SJCRH30 (cell line): ENCODE measurements at regions not wholly inside any gene's neighbourhood (a gene's known extent, or its start where the extent isn't known, plus 50 kb on each side); places are given as distances from the start of the nearest gene placed in this dataset.

Source experiments
- DNase-seq, 2 experiments: peaks; one replicate each; pipeline ENCODE4 v3.0.0-alpha.2; 2015 to 2020
- H3K27ac ChIP-seq: fragments of 250-450 bp; sonication (Bioruptor Pico); 2 replicates; pipeline ENCODE4 v1.5.1; 2020; ENCODE audit warnings: mild to moderate bottlenecking, moderate library complexity
- H3K27me3 ChIP-seq: fragments of 250-450 bp; sonication (Bioruptor Pico); 2 replicates; pipeline ENCODE4 v1.5.1; 2020; ENCODE audit warnings: mild to moderate bottlenecking, moderate library complexity
- H3K36me3 ChIP-seq: fragments of 250-450 bp; sonication (Bioruptor Pico); 2 replicates; pipeline ENCODE4 v1.5.1; 2020; ENCODE audit warnings: mild to moderate bottlenecking, moderate library complexity
- H3K4me1 ChIP-seq: fragments of 250-450 bp; sonication (Bioruptor Pico); 2 replicates; pipeline ENCODE4 v1.5.1; 2020; ENCODE audit warnings: mild to moderate bottlenecking, moderate library complexity
- H3K4me3 ChIP-seq: fragments of 250-450 bp; sonication (Bioruptor Pico); 2 replicates; pipeline ENCODE4 v1.5.1; 2020; ENCODE audit warnings: mild to moderate bottlenecking, moderate library complexity
- H3K9me3 ChIP-seq: fragments of 250-450 bp; sonication (Bioruptor Pico); replicated peaks from 2 replicates; pipeline ENCODE4 v1.5.1; 2020; ENCODE audit warnings: mild to moderate bottlenecking, moderate library complexity

- H3K27ac ChIP-seq, result no peak overlapping the region
- no peak for DNase-seq
- no peaks in the 10 kb centered on the region for H3K4me1 ChIP-seq
- no peaks in the 10 kb centered on the region for H3K9me3 ChIP-seq
- no peak overlapping the region for H3K4me3 ChIP-seq
- H3K27me3 ChIP-seq, result peaks cover 22% of the 10 kb centered on the region
- no peaks in the 10 kb centered on the region for H3K36me3 ChIP-seq
These were observed 504.6 kb downstream of the BRD1 start for GRCh38 chr22:49322861-49323622.

GRCh38 chr22:49322231-49322630, 505.4 kb downstream of the BRD1 start:
- no peaks in the 10 kb centered on the region for H3K36me3 ChIP-seq
- no peak overlapping the region for H3K27ac ChIP-seq
- peaks cover 22% of the 10 kb centered on the region for H3K27me3 ChIP-seq
- no peaks in the 10 kb centered on the region for H3K9me3 ChIP-seq
- H3K4me1 ChIP-seq, result no peaks in the 10 kb centered on the region
- DNase-seq, result no peak
- no peak overlapping the region for H3K4me3 ChIP-seq

- peaks cover 22% of the 10 kb centered on the region for H3K27me3 ChIP-seq
These were observed 506.1 kb downstream of the BRD1 start for GRCh38 chr22:49321477-49322055.

GRCh38 chr22:49320714-49321476, 506.8 kb downstream of the BRD1 start:
- Histone ChIP-seq H3K4me1 (no peaks in the 10 kb centered on the region), H3K36me3 (no peaks in the 10 kb centered on the region), H3K4me3 (no peak overlapping the region), H3K27ac (no peak overlapping the region), H3K9me3 (no peaks in the 10 kb centered on the region), H3K27me3 (peaks cover 22% of the 10 kb centered on the region)
- DNase-seq, result no peak

More at GRCh38 chr22:49321477-49322055, 506.1 kb downstream of the BRD1 start:
- Histone ChIP-seq H3K36me3 (no peaks in the 10 kb centered on the region), H3K27ac (no peak overlapping the region), H3K9me3 (no peaks in the 10 kb centered on the region), H3K4me1 (no peaks in the 10 kb centered on the region), H3K4me3 (no peak overlapping the region)
- DNase-seq, result no peak

- Histone ChIP-seq H3K27me3 (peaks cover 15% of the 10 kb centered on the region), H3K9me3 (no peaks in the 10 kb centered on the region), H3K36me3 (no peaks in the 10 kb centered on the region), H3K27ac (no peak overlapping the region), H3K4me3 (no peak overlapping the region), H3K4me1 (no peaks in the 10 kb centered on the region)
- no peak for DNase-seq
These were observed 510.3 kb downstream of the BRD1 start for GRCh38 chr22:49317369-49317768.

- Histone ChIP-seq H3K4me1 (no peaks in the 10 kb centered on the region), H3K4me3 (no peak overlapping the region), H3K27me3 (peaks cover 32% of the 10 kb centered on the region), H3K27ac (no peak overlapping the region), H3K36me3 (no peaks in the 10 kb centered on the region), H3K9me3 (no peaks in the 10 kb centered on the region)
- DNase-seq, result no peak
These were observed 515.1 kb downstream of the BRD1 start for GRCh38 chr22:49312601-49313000.

GRCh38 chr22:49310354-49310753, 517.3 kb downstream of the BRD1 start:
- Histone ChIP-seq H3K27me3 (peaks cover 49% of the 10 kb centered on the region), H3K36me3 (no peaks in the 10 kb centered on the region), H3K4me1 (no peaks in the 10 kb centered on the region), H3K9me3 (no peaks in the 10 kb centered on the region), H3K27ac (no peak overlapping the region), H3K4me3 (no peak overlapping the region)
- DNase-seq, result no peak

GRCh38 chr22:49308300-49308699, 519.4 kb downstream of the BRD1 start:
- Histone ChIP-seq H3K27me3 (peaks cover 64% of the 10 kb centered on the region), H3K4me1 (no peaks in the 10 kb centered on the region), H3K9me3 (no peaks in the 10 kb centered on the region), H3K27ac (no peak overlapping the region), H3K36me3 (no peaks in the 10 kb centered on the region), H3K4me3 (no peak overlapping the region)
- no peak for DNase-seq

- Histone ChIP-seq H3K27me3 (peaks cover 69% of the 10 kb centered on the region), H3K27ac (no peak overlapping the region), H3K4me1 (no peaks in the 10 kb centered on the region), H3K9me3 (no peaks in the 10 kb centered on the region), H3K36me3 (no peaks in the 10 kb centered on the region), H3K4me3 (no peak overlapping the region)
- DNase-seq, result no peak
These were observed 519.8 kb downstream of the BRD1 start for GRCh38 chr22:49307870-49308269.

GRCh38 chr22:49307481-49307830, 520.2 kb downstream of the BRD1 start:
- DNase-seq, result no peak
- no peaks in the 10 kb centered on the region for H3K9me3 ChIP-seq
- H3K36me3 ChIP-seq, result no peaks in the 10 kb centered on the region
- no peak overlapping the region for H3K27ac ChIP-seq
- no peak overlapping the region for H3K4me3 ChIP-seq
- H3K27me3 ChIP-seq, result peaks cover 68% of the 10 kb centered on the region
- H3K4me1 ChIP-seq, result no peaks in the 10 kb centered on the region

- Histone ChIP-seq H3K27me3 (peaks cover 64% of the 10 kb centered on the region), H3K27ac (no peak overlapping the region), H3K36me3 (no peaks in the 10 kb centered on the region), H3K4me3 (no peak overlapping the region), H3K4me1 (no peaks in the 10 kb centered on the region), H3K9me3 (no peaks in the 10 kb centered on the region)
- DNase-seq, result peak in 1 of 2 experiments; percentile 2
These were observed 520.8 kb downstream of the BRD1 start for GRCh38 chr22:49306632-49307480.

GRCh38 chr22:49305966-49306631, 521.6 kb downstream of the BRD1 start:
- no peak for DNase-seq
- Histone ChIP-seq H3K9me3 (no peaks in the 10 kb centered on the region), H3K27ac (no peak overlapping the region), H3K36me3 (no peaks in the 10 kb centered on the region), H3K4me1 (no peaks in the 10 kb centered on the region), H3K27me3 (peaks cover 64% of the 10 kb centered on the region), H3K4me3 (no peak overlapping the region)

GRCh38 chr22:49305214-49305965, 522.3 kb downstream of the BRD1 start:
- Histone ChIP-seq H3K4me3 (no peak overlapping the region), H3K9me3 (no peaks in the 10 kb centered on the region), H3K36me3 (no peaks in the 10 kb centered on the region), H3K4me1 (no peaks in the 10 kb centered on the region), H3K27me3 (peaks cover 63% of the 10 kb centered on the region), H3K27ac (no peak overlapping the region)
- peak; percentile 61 to 75 for DNase-seq
